Sigmoid colon (tissue), 4 donors: ENCODE measurements at regions not wholly inside any gene's neighbourhood (a gene's known extent, or its start where the extent isn't known, plus 50 kb on each side); places are given as distances from the start of the nearest gene placed in this dataset.

Experiments
- POLR2AphosphoS5 ChIP-seq, 4 donors: sonication (generic); formaldehyde crosslinking; IDR thresholded peaks; one replicate each; pipeline ENCODE4 v1.6.1; 2017; ENCODE audit warnings: antibody characterized with exemption in 4 of 4
- TF ChIP-seq, protein P1 (sequence below), 4 experiments: fragments of 450-650 bp in 3 of 4; fragments of 200-600 bp in 1 of 4; IDR thresholded peaks; one replicate each; pipeline ENCODE4 v1.5.1; 2016 to 2019; ENCODE audit warnings: antibody characterized with exemption in 4 of 4, mild to moderate bottlenecking in 3 of 4, moderate library complexity in 2 of 4

DNA sequence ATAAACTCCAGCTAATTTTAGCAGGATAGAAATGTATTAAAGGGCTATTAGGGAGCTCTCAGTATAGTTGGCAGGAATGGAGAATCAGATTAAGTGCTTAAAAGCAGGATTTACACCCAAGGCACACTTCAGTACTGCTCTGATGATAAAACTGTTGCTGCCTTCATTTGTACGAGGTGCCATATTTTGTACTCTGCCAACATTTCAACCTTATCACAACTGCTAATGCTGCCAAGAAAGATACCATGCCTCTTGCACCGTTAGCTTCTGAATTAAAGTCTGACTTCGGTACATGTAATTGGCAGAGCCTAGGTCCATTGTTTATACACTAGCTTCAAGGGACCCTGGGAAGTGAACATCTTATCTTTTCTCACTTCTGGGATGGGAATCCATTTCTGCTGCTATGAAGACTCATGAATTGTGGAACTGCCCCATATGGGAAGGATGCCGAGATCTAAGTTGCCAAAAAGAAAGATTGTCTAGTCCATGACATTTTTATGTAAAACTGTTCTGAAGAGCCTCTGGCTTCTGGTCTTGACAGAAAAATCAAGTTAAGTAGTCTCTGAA is 624.0 kb upstream of the IGFBP7 start:
- TF ChIP-seq, protein P1, sequence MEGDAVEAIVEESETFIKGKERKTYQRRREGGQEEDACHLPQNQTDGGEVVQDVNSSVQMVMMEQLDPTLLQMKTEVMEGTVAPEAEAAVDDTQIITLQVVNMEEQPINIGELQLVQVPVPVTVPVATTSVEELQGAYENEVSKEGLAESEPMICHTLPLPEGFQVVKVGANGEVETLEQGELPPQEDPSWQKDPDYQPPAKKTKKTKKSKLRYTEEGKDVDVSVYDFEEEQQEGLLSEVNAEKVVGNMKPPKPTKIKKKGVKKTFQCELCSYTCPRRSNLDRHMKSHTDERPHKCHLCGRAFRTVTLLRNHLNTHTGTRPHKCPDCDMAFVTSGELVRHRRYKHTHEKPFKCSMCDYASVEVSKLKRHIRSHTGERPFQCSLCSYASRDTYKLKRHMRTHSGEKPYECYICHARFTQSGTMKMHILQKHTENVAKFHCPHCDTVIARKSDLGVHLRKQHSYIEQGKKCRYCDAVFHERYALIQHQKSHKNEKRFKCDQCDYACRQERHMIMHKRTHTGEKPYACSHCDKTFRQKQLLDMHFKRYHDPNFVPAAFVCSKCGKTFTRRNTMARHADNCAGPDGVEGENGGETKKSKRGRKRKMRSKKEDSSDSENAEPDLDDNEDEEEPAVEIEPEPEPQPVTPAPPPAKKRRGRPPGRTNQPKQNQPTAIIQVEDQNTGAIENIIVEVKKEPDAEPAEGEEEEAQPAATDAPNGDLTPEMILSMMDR (IDR thresholded peaks at IDR 0.05), result no peak
- no peak for TF ChIP-seq POLR2AphosphoS5 (IDR thresholded peaks at IDR 0.05)
